Fibroblast of lung (primary cell): ENCODE measurements at regions not wholly inside any gene's neighbourhood (a gene's known extent, or its start where the extent isn't known, plus 50 kb on each side); places are given as distances from the start of the nearest gene placed in this dataset.

Source experiments
- DNase-seq, 2 donors: peaks; one replicate each; pipeline versions ENCODE4 v3.0.0 to v3.0.0-alpha.2; 2010; ENCODE audit warnings: low read depth in 2 of 2
- H2AFZ ChIP-seq: 2 replicates; pipeline ENCODE4 v1.5.1; 2012; ENCODE audit warnings: low read length, control low read depth, inconsistent platforms
- H3K27ac ChIP-seq: 2 replicates; pipeline ENCODE4 v1.5.1; 2011; ENCODE audit warnings: low read length, control low read depth; ENCODE audit not compliant: insufficient read depth
- H3K27me3 ChIP-seq: 2 replicates; pipeline ENCODE4 v1.5.1; 2011; ENCODE audit warnings: mild to moderate bottlenecking, low read length; ENCODE audit not compliant: control insufficient read depth, insufficient read depth
- H3K36me3 ChIP-seq: 2 replicates; pipeline ENCODE4 v1.5.1; 2011; ENCODE audit warnings: low read length; ENCODE audit not compliant: control insufficient read depth, insufficient read depth
- H3K4me1 ChIP-seq: 2 replicates; pipeline ENCODE4 v1.5.1; 2011; ENCODE audit warnings: low read length; ENCODE audit not compliant: control insufficient read depth, insufficient read depth; ENCODE audit errors: extremely low read depth
- H3K4me2 ChIP-seq: 2 replicates; pipeline ENCODE4 v1.5.1; 2011; ENCODE audit warnings: low read length, control low read depth; ENCODE audit not compliant: insufficient read depth; ENCODE audit errors: extremely low read depth
- H3K4me3 ChIP-seq, 4 experiments: fragments of 200-600 bp in 1 of 4; sonication (generic) in 1 of 4; replicated peaks in 1 of 4; 2 replicates each; pipeline ENCODE4 v1.5.1; 2011 to 2016; ENCODE audit warnings: low read length in 4 of 4, low read depth in 3 of 4, mild to moderate bottlenecking in 3 of 4, control low read depth in 2 of 4, inconsistent platforms in 1 of 4, mixed read lengths in 1 of 4; ENCODE audit not compliant: insufficient read depth in 1 of 4; ENCODE audit errors: control extremely low read depth in 1 of 4
- H3K79me2 ChIP-seq: 2 replicates; pipeline ENCODE4 v1.5.1; 2012; ENCODE audit warnings: mild to moderate bottlenecking, low read length, inconsistent platforms; ENCODE audit not compliant: control insufficient read depth, insufficient read depth
- H3K9ac ChIP-seq: 2 replicates; pipeline ENCODE4 v1.5.1; 2011; ENCODE audit warnings: mild to moderate bottlenecking, low read length, control low read depth; ENCODE audit not compliant: insufficient read depth
- H3K9me3 ChIP-seq: 2 replicates; pipeline ENCODE4 v1.5.1; 2012; ENCODE audit warnings: low read depth, low read length; ENCODE audit not compliant: control insufficient read depth, insufficient read depth
- H4K20me1 ChIP-seq: 2 replicates; pipeline ENCODE4 v1.5.1; 2011; ENCODE audit warnings: low read length; ENCODE audit not compliant: control insufficient read depth, insufficient read depth; ENCODE audit errors: extremely low read depth
- CTCF ChIP-seq, 2 donors: IDR thresholded peaks in 1 of 2; conservative IDR thresholded peaks in 1 of 2; 1 replicate in 1 of 2; 2 replicates in 1 of 2; pipeline ENCODE4 v1.5.1; 2011 to 2012; ENCODE audit warnings: low read length in 2 of 2, control low read depth in 1 of 2, inconsistent platforms in 1 of 2, low read depth in 1 of 2, mild to moderate bottlenecking in 1 of 2
- EZH2 ChIP-seq: IDR thresholded peaks from 2 replicates; pipeline ENCODE4 v1.5.1; 2012; ENCODE audit warnings: low read length, control low read depth, mild to moderate bottlenecking; ENCODE audit errors: missing control alignments

GRCh38 chr6:121694801-121695251 is 259.4 kb downstream of the GJA1 start:
- Histone ChIP-seq H3K27me3 (no peaks in the 10 kb centered on the region), H3K36me3 (no peaks in the 10 kb centered on the region), H3K4me2 (no peak overlapping the region), H3K4me1 (peaks cover 7% of the 10 kb centered on the region), H4K20me1 (no peaks in the 10 kb centered on the region), H2AFZ (no peak overlapping the region), H3K79me2 (no peaks in the 10 kb centered on the region), H3K9me3 (no peaks in the 10 kb centered on the region), H3K27ac (no peak overlapping the region), H3K4me3 (no peak overlapping the region), H3K9ac (no peak overlapping the region)
- peak in 1 of 2 donors; percentile 84 for DNase-seq
- TF ChIP-seq CTCF (conservative IDR thresholded peaks at IDR 0.05 in 1 of 2, IDR thresholded peaks at IDR 0.05 in 1 of 2; ENCODE audit: low read depth in 1 of 2, low read length in 2 of 2) (no peak), EZH2 (no peak)

DNA sequence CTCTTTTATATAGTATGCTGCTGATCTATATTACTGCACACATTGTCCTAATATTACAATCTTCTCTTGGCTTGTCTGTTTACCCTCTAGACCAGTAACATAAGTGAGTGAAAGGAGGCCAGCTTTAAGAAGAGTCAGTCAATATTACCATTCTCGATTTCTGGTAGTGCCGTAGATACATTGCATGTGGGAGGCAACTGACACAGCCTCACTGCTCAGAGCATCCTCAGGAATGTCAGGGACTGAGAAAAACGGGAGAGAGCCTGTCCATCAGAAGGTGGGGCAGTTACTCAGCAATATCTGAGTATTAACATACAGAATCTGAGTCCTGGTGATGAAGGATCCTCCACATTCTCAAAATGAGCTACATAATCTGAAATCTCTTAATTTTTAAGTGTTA is 259.9 kb downstream of the GJA1 start:
- Histone ChIP-seq H3K79me2 (no peaks in the 10 kb centered on the region), H2AFZ (no peak overlapping the region), H3K9me3 (no peaks in the 10 kb centered on the region), H3K4me1 (peaks cover 7% of the 10 kb centered on the region), H4K20me1 (no peaks in the 10 kb centered on the region), H3K36me3 (no peaks in the 10 kb centered on the region), H3K4me3 (no peak overlapping the region), H3K27me3 (no peaks in the 10 kb centered on the region), H3K4me2 (no peak overlapping the region), H3K27ac (no peak overlapping the region), H3K9ac (no peak overlapping the region)
- TF ChIP-seq EZH2 (no peak), CTCF (conservative IDR thresholded peaks at IDR 0.05 in 1 of 2, IDR thresholded peaks at IDR 0.05 in 1 of 2; ENCODE audit: low read depth in 1 of 2, low read length in 2 of 2) (no peak)
- peak in 1 of 2 donors; percentile 35 for DNase-seq

DNA sequence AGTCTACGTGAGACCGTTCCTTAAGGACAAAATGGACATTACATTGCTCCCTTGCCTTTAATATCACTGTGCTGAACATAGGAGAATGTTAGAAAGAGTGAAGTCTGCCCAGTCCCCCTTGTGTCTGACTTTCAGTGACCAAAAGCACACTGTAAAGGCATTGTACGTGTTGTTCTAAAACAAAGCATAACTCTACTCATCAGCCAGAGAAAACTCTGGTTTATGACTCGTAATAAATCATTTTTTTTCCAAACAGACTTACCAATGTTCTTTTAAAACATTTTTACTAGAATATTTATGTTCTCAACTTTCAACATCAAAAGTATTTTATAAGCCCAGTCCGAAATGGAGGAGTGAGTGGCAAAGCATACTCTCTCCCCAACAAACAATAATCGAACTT is 262.5 kb downstream of the GJA1 start:
- no peak for DNase-seq
- Histone ChIP-seq H4K20me1 (no peaks in the 10 kb centered on the region), H3K4me1 (peaks cover 3% of the 10 kb centered on the region), H3K27me3 (no peaks in the 10 kb centered on the region), H3K27ac (no peak overlapping the region), H2AFZ (no peak overlapping the region), H3K79me2 (no peaks in the 10 kb centered on the region), H3K9me3 (no peaks in the 10 kb centered on the region), H3K9ac (no peak overlapping the region), H3K4me3 (no peak overlapping the region), H3K4me2 (no peak overlapping the region), H3K36me3 (no peaks in the 10 kb centered on the region)
- TF ChIP-seq EZH2, result no peak
- TF ChIP-seq CTCF (conservative IDR thresholded peaks at IDR 0.05 in 1 of 2, IDR thresholded peaks at IDR 0.05 in 1 of 2; ENCODE audit: low read depth in 1 of 2, low read length in 2 of 2), result no peak
